ENCODE measurements at regions not wholly inside any gene's neighbourhood (a gene's known extent, or its start where the extent isn't known, plus 50 kb on each side); places are given as distances from the start of the nearest gene placed in this dataset.

DNA sequence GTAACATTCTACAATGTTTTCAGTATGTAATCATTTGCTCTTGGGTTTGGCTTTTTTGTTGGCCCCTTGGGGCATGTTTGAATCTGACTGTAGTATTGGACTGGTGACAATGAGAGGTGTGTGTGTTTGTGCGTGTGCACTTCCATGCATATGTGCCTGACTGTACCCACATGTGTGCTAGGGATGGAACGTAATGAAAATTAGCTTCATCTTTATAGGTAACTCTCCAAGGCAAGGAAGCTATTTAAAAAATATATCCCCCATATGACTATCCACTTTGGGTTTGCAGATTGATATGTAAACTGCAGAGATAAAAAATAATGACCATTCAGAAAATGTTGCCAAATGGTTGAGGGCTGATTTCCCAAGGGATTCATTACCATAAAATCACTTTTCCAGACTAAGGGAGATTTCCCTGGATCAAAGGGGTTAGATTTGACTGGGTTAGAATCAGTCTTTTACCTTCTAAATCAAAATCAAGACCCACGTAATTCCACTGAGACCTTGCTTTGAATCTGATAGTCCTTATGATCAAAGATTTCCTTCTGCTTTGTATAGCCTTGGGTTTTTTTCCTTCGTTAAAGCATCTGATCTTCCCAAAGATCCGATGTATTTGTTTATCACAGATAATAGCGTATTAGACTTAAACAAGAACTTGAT lies 189.7 kb downstream of the CENPF start:
- Histone ChIP-seq H3K9me3 (peaks cover 0 to 3% (median 0%) of the 10 kb centered on the region in 3 donors), H3K36me3 (no peaks in the 10 kb centered on the region), H3K27me3 (no peaks in the 10 kb centered on the region), H3K4me3 (no peak overlapping the region), H3K4me1 (no peaks in the 10 kb centered on the region), H3K27ac (no peak overlapping the region)
- TF ChIP-seq CTCF (IDR thresholded peaks at IDR 0.05) = no peak
- intact Hi-C loops (cut with DNase I; ENCODE audit: low total_unique reads) = no loop called here
- no peak for DNase-seq

DNA sequence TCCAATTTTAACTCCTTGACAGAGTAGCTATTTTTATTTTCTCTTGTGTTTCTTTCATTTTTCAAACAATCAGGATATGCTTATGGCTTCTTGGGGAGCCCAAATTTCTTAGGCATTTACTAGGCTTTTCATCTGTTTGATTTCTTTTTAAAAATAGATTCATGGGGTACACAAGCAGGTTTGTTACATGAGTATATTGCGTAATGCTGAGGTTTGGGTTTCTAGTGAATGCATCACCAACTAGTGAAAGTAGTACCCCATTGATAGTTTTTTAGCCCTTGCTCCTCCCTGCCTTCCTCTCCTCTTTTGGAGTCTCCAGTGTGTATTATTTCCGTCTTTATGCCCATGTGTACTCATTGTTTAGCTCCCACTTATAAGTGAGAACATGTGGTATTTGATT lies 190.7 kb downstream of the CENPF start:
- no peak for DNase-seq
- no peaks in the 10 kb centered on the region for H3K36me3 ChIP-seq
- H3K9me3 ChIP-seq = peaks cover 0 to 3% (median 0%) of the 10 kb centered on the region in 3 donors
- no peak overlapping the region for H3K27ac ChIP-seq
- intact Hi-C loops (cut with DNase I; ENCODE audit: low total_unique reads) = no loop called here
- no peaks in the 10 kb centered on the region for H3K27me3 ChIP-seq
- H3K4me3 ChIP-seq = no peak overlapping the region
- no peak for TF ChIP-seq CTCF (IDR thresholded peaks at IDR 0.05)
- no peaks in the 10 kb centered on the region for H3K4me1 ChIP-seq

GRCh38 chr1:214801191-214801590 lies 198.2 kb downstream of the CENPF start:
- Histone ChIP-seq H3K9me3 (peaks cover 0 to 3% (median 3%) of the 10 kb centered on the region in 3 donors), H3K4me3 (no peak overlapping the region), H3K36me3 (no peaks in the 10 kb centered on the region), H3K27me3 (no peaks in the 10 kb centered on the region), H3K4me1 (no peaks in the 10 kb centered on the region), H3K27ac (no peak overlapping the region)
- no peak for TF ChIP-seq CTCF (IDR thresholded peaks at IDR 0.05)
- intact Hi-C loops (cut with DNase I; ENCODE audit: low total_unique reads) = no loop called here
- DNase-seq = no peak

- H3K27ac ChIP-seq = no peak overlapping the region
- no peak for TF ChIP-seq CTCF (IDR thresholded peaks at IDR 0.05)
- intact Hi-C loops (cut with DNase I; ENCODE audit: low total_unique reads) = no loop called here
- H3K9me3 ChIP-seq = peaks cover 0 to 11% (median 0%) of the 10 kb centered on the region in 3 donors
- no peak for DNase-seq
- no peaks in the 10 kb centered on the region for H3K36me3 ChIP-seq
- no peaks in the 10 kb centered on the region for H3K4me1 ChIP-seq
- H3K4me3 ChIP-seq = no peak overlapping the region
- H3K27me3 ChIP-seq = no peaks in the 10 kb centered on the region
These were observed 206.0 kb downstream of the CENPF start for GRCh38 chr1:214808845-214809460.

DNA sequence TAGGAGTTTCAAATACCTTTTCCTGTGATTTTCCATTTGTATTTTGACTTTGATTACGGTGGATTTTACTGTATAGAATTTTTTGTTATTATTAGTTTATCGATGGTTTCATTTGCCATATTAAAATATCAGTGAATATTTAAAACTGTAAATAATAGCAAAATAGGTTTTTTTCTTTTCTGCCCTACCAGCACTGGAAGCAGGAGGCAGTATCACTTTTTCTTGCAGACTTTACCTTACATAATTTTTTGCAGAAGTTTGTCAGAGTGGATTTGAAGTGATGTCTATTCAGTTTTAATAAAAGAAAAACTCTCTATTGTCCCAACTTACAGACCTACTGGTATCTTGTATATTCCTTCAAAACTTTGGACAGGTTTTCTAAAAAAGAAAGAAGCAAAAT lies 213.6 kb downstream of the CENPF start:
- Histone ChIP-seq H3K9me3 (no peaks in the 10 kb centered on the region), H3K36me3 (no peaks in the 10 kb centered on the region), H3K4me1 (no peaks in the 10 kb centered on the region), H3K27ac (no peak overlapping the region), H3K4me3 (no peak overlapping the region), H3K27me3 (no peaks in the 10 kb centered on the region)
- intact Hi-C loops (cut with DNase I; ENCODE audit: low total_unique reads) = no loop called here
- no peak for TF ChIP-seq CTCF (IDR thresholded peaks at IDR 0.05)
- no peak for DNase-seq

Data from tibial artery (tissue), 4 donors.